Type B pancreatic cell (in vitro differentiated cells): ENCODE measurements at regions not wholly inside any gene's neighbourhood (a gene's known extent, or its start where the extent isn't known, plus 50 kb on each side); places are given as distances from the start of the nearest gene placed in this dataset.

Experiments
- DNase-seq: peaks from one replicate; pipeline ENCODE4 v3.0.0; 2021; ENCODE audit warnings: mixed read lengths; ENCODE audit not compliant: unreplicated experiment; ENCODE audit errors: extremely low spot score
- H3K27ac Mint-ChIP-seq: 2 replicates; pipeline ENCODE4 v1.8.0; 2021; ENCODE audit warnings: mild to moderate bottlenecking, mixed read lengths
- H3K27me3 Mint-ChIP-seq: 2 replicates; pipeline ENCODE4 v1.8.0; 2021; ENCODE audit warnings: mixed read lengths
- H3K36me3 Mint-ChIP-seq: 2 replicates; pipeline ENCODE4 v1.8.0; 2021; ENCODE audit warnings: mixed read lengths
- H3K4me1 Mint-ChIP-seq: one replicate; pipeline ENCODE4 v1.8.0; 2021; ENCODE audit warnings: mixed read lengths; ENCODE audit not compliant: unreplicated experiment
- H3K4me3 Mint-ChIP-seq: 2 replicates; pipeline ENCODE4 v1.8.0; 2021; ENCODE audit warnings: mild to moderate bottlenecking, mixed read lengths
- H3K9me3 Mint-ChIP-seq: 2 replicates; pipeline ENCODE4 v1.8.0; 2021; ENCODE audit warnings: mixed read lengths
- CTCF ChIP-seq: fragments of 200-600 bp; sonication (generic); conservative IDR thresholded peaks from 2 replicates; pipeline ENCODE4 v1.5.0; 2021; ENCODE audit warnings: antibody characterized with exemption, mild to moderate bottlenecking

- H3K9me3 Mint-ChIP-seq: no peaks in the 10 kb centered on the region
- H3K27me3 Mint-ChIP-seq: no peaks in the 10 kb centered on the region
- H3K36me3 Mint-ChIP-seq: no peaks in the 10 kb centered on the region
- no peaks in the 10 kb centered on the region for H3K4me1 Mint-ChIP-seq
- H3K27ac Mint-ChIP-seq: no peak overlapping the region
- DNase-seq: no peak
- TF ChIP-seq CTCF: no peak
- no peak overlapping the region for H3K4me3 Mint-ChIP-seq
These were observed 181.0 kb upstream of the MEOX2 start for GRCh38 chr7:15867441-15867840.

GRCh38 chr7:15866753-15867152 is 180.3 kb upstream of the MEOX2 start:
- no peak overlapping the region for H3K4me3 Mint-ChIP-seq
- no peaks in the 10 kb centered on the region for H3K9me3 Mint-ChIP-seq
- no peak for DNase-seq
- H3K27me3 Mint-ChIP-seq: no peaks in the 10 kb centered on the region
- no peaks in the 10 kb centered on the region for H3K36me3 Mint-ChIP-seq
- no peak for TF ChIP-seq CTCF
- H3K4me1 Mint-ChIP-seq: peaks cover 3% of the 10 kb centered on the region
- no peak overlapping the region for H3K27ac Mint-ChIP-seq

- no peak for DNase-seq
- Mint-ChIP-seq H3K36me3 (no peaks in the 10 kb centered on the region), H3K27me3 (no peaks in the 10 kb centered on the region), H3K4me1 (peaks cover 3% of the 10 kb centered on the region), H3K9me3 (no peaks in the 10 kb centered on the region), H3K27ac (no peak overlapping the region), H3K4me3 (no peak overlapping the region)
- no peak for TF ChIP-seq CTCF
These were observed 178.1 kb upstream of the MEOX2 start for GRCh38 chr7:15864626-15864991.

GRCh38 chr7:15863951-15864625 is 177.6 kb upstream of the MEOX2 start:
- no peak overlapping the region for H3K4me3 Mint-ChIP-seq
- peaks cover 3% of the 10 kb centered on the region for H3K4me1 Mint-ChIP-seq
- H3K36me3 Mint-ChIP-seq: no peaks in the 10 kb centered on the region
- H3K9me3 Mint-ChIP-seq: no peaks in the 10 kb centered on the region
- TF ChIP-seq CTCF: no peak
- H3K27me3 Mint-ChIP-seq: no peaks in the 10 kb centered on the region
- no peak for DNase-seq
- no peak overlapping the region for H3K27ac Mint-ChIP-seq

- Mint-ChIP-seq H3K4me1 (peaks cover 3% of the 10 kb centered on the region), H3K27me3 (no peaks in the 10 kb centered on the region), H3K36me3 (no peaks in the 10 kb centered on the region), H3K4me3 (no peak overlapping the region), H3K9me3 (no peaks in the 10 kb centered on the region), H3K27ac (no peak overlapping the region)
- no peak for DNase-seq
- TF ChIP-seq CTCF: no peak
These were observed 176.3 kb upstream of the MEOX2 start for GRCh38 chr7:15862781-15863165.
